SJSA1 (cell line): ENCODE measurements at regions not wholly inside any gene's neighbourhood (a gene's known extent, or its start where the extent isn't known, plus 50 kb on each side); places are given as distances from the start of the nearest gene placed in this dataset.

Experiments used
- DNase-seq, 2 experiments: peaks; one replicate each; pipeline ENCODE4 v3.0.0-alpha.2; 2015 to 2020; ENCODE audit warnings: low spot score in 2 of 2, low read depth in 1 of 2
- H3K27ac ChIP-seq: fragments of 250-450 bp; sonication (Bioruptor Pico); 2 replicates; pipeline ENCODE4 v1.5.1; 2020; ENCODE audit warnings: mild to moderate bottlenecking, moderate library complexity
- H3K27me3 ChIP-seq: fragments of 250-450 bp; sonication (Bioruptor Pico); replicated peaks from 2 replicates; pipeline ENCODE4 v1.5.1; 2020; ENCODE audit warnings: mild to moderate bottlenecking, moderate library complexity
- H3K36me3 ChIP-seq: fragments of 250-450 bp; sonication (Bioruptor Pico); 2 replicates; pipeline ENCODE4 v1.5.1; 2020; ENCODE audit warnings: mild to moderate bottlenecking
- H3K4me1 ChIP-seq: fragments of 250-450 bp; sonication (Bioruptor Pico); replicated peaks from 2 replicates; pipeline ENCODE4 v1.6.1; 2021; ENCODE audit warnings: mild to moderate bottlenecking
- H3K4me3 ChIP-seq: fragments of 250-450 bp; sonication (Bioruptor Pico); 2 replicates; pipeline ENCODE4 v1.5.1; 2020; ENCODE audit warnings: mild to moderate bottlenecking
- H3K9me3 ChIP-seq: fragments of 250-450 bp; sonication (Bioruptor Pico); replicated peaks from 2 replicates; pipeline ENCODE4 v1.5.1; 2020; ENCODE audit warnings: mild to moderate bottlenecking

GRCh38 chr15:99440551-99441443 lies 125.0 kb upstream of the MEF2A start:
- Histone ChIP-seq H3K4me1 (peaks cover 19% of the 10 kb centered on the region), H3K4me3 (no peak overlapping the region), H3K9me3 (no peaks in the 10 kb centered on the region), H3K27me3 (no peaks in the 10 kb centered on the region), H3K36me3 (no peaks in the 10 kb centered on the region), H3K27ac (no peak overlapping the region)
- DNase-seq = no peak

- H3K27ac ChIP-seq = no peak overlapping the region
- H3K4me1 ChIP-seq = peaks cover 19% of the 10 kb centered on the region
- no peak overlapping the region for H3K4me3 ChIP-seq
- no peak for DNase-seq
- no peaks in the 10 kb centered on the region for H3K27me3 ChIP-seq
- H3K36me3 ChIP-seq = no peaks in the 10 kb centered on the region
- no peaks in the 10 kb centered on the region for H3K9me3 ChIP-seq
Measured at GRCh38 chr15:99441444-99441800, 124.4 kb upstream of the MEF2A start.

DNA sequence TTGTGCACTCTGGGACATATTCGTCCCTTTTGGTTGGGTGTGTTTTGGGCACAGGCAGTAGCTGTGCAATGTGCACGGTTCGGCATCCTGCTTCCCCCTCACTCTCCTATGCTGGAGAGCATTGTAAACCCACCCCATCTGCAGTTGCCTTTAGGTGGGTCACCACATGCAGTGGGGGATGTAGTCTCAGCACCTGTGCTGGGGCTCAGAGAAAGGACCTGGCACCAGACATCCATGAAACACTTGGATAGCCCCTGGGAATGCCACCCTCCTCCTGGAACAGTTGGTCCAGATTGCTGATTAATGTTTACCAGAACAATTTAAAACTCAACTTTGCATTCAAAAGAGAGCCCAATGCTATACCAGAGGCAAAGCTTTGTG lies 123.9 kb upstream of the MEF2A start:
- Histone ChIP-seq H3K4me1 (peaks cover 19% of the 10 kb centered on the region), H3K27ac (0 out of 2 replicates have a peak overlapping the region, but pooled peaks have one; percentile 9), H3K36me3 (no peaks in the 10 kb centered on the region), H3K27me3 (no peaks in the 10 kb centered on the region), H3K4me3 (no peak overlapping the region), H3K9me3 (no peaks in the 10 kb centered on the region)
- no peak for DNase-seq

DNA sequence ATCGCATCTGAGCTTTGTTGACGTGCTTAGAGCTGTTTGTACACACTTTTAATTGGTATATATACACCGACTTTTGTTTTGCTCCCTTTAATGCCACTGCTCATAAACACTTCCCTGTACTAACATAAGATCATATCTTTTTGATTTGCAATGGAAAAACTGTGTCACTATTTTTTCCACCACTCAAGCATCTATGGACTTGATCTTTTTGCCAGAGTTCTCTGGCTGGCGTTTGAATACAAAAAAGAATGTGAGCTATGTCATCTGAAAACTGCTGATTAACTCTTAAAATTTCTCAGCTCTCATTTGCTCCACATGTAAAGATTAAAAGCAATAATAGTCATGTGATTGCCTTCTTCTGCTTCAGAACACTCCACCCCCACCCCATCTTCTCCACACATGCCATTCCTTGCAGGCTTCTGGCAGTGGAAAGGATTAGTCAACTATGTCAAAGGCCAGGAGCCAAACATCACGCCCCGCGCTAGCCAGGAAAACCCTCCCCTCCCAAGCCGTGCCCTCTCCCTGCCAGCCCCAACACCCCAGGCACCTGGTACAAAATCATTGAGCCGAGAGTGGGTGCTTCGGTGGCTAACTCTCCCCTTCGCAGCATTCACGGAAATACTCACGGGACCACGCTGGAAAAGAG lies 123.4 kb upstream of the MEF2A start:
- Histone ChIP-seq H3K27me3 (no peaks in the 10 kb centered on the region), H3K36me3 (no peaks in the 10 kb centered on the region), H3K4me1 (peaks cover 19% of the 10 kb centered on the region), H3K27ac (peak overlapping the region; percentile 9; the same call in 1 of the 2 replicates), H3K4me3 (no peak overlapping the region), H3K9me3 (no peaks in the 10 kb centered on the region)
- peak; percentile 44 to 71 for DNase-seq

- no peak overlapping the region for H3K27ac ChIP-seq
- no peaks in the 10 kb centered on the region for H3K27me3 ChIP-seq
- DNase-seq = no peak
- no peaks in the 10 kb centered on the region for H3K36me3 ChIP-seq
- no peaks in the 10 kb centered on the region for H3K9me3 ChIP-seq
- H3K4me1 ChIP-seq = peaks cover 19% of the 10 kb centered on the region
- H3K4me3 ChIP-seq = no peak overlapping the region
Measured at GRCh38 chr15:99443056-99443756, 122.6 kb upstream of the MEF2A start.

GRCh38 chr15:99443768-99444446 lies 121.9 kb upstream of the MEF2A start:
- no peaks in the 10 kb centered on the region for H3K27me3 ChIP-seq
- H3K36me3 ChIP-seq = no peaks in the 10 kb centered on the region
- no peaks in the 10 kb centered on the region for H3K9me3 ChIP-seq
- H3K4me1 ChIP-seq = peaks cover 16% of the 10 kb centered on the region
- H3K4me3 ChIP-seq = no peak overlapping the region
- no peak for DNase-seq
- H3K27ac ChIP-seq = no peak overlapping the region

DNA sequence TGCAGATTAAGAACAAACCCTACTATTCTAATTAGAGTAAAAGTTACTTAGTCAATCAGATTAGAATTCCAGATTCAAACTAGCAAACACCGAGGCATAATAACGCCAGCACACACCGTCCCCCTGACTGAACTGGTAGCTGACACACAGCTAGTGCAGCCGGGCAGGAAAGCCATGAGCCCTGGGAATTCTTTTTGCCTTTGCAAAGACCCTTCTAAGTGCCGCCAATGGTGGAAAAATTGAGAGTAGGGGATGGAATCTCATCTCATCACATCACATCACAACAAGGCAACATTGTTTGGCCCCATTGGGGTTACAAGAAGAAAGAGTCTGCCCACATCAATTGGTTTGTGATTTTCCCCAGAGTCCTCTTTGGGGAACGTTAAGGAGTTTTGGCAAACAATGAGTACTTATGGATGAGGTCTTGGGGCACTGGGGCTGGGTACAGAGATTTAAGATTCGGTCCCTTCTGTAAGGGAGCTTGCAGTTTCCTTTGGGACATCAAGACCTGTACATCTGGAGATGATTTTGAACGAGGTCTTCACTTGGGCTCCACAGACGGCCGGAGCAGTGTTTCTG lies 120.4 kb upstream of the MEF2A start:
- Histone ChIP-seq H3K4me1 (peaks cover 16% of the 10 kb centered on the region), H3K9me3 (no peaks in the 10 kb centered on the region), H3K27ac (no peak overlapping the region), H3K27me3 (no peaks in the 10 kb centered on the region), H3K4me3 (no peak overlapping the region), H3K36me3 (no peaks in the 10 kb centered on the region)
- no peak for DNase-seq

DNA sequence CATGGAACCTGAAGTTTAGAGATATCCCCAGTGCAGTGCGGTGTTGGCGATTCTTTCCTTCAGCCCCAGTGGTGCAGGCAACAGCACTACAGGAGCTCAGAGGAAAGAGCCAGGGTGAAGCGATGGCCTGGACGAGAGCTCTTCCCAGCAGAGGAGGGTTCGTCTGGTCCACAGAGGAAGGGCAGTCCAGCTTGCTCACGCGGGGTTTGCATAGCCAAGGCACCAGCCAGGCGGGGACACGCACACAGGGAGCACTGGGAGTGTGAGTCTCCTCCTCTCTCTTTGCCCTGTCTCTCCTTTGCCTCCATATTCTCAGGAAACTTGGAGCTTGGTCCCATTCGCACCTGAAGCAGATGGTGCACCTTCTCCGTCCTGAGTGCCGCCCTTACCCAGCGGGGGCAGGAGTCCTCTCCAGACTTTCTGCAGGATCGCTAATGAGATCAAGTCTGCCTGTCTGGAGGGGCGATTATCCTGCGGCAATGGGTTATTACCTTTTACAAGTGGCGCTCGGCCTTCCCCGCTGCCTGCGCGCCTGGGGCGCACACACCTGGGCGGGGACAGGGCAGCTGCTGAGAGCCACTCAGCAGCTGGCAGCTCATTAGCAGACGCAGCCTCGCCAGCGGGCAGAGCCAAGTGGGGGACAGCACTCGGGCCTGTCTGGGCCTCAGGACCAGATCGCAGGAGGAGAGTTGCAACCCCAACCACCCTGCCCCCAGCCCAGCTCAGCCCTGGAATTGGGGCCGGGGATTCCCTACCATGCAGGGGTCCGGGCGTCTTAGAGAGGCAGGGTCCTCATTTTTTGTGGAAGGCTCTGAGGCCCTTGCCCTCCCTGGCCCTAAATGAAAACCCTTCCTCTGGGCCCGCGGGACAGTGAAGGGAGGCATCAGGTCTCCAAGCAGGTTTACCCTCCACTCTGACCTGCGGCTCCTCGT lies 119.0 kb upstream of the MEF2A start:
- peak in 1 of 2 experiments; percentile 34 for DNase-seq
- no peaks in the 10 kb centered on the region for H3K36me3 ChIP-seq
- peaks cover 14% of the 10 kb centered on the region for H3K4me1 ChIP-seq
- no peak overlapping the region for H3K27ac ChIP-seq
- no peak overlapping the region for H3K4me3 ChIP-seq
- no peaks in the 10 kb centered on the region for H3K27me3 ChIP-seq
- H3K9me3 ChIP-seq = no peaks in the 10 kb centered on the region

DNA sequence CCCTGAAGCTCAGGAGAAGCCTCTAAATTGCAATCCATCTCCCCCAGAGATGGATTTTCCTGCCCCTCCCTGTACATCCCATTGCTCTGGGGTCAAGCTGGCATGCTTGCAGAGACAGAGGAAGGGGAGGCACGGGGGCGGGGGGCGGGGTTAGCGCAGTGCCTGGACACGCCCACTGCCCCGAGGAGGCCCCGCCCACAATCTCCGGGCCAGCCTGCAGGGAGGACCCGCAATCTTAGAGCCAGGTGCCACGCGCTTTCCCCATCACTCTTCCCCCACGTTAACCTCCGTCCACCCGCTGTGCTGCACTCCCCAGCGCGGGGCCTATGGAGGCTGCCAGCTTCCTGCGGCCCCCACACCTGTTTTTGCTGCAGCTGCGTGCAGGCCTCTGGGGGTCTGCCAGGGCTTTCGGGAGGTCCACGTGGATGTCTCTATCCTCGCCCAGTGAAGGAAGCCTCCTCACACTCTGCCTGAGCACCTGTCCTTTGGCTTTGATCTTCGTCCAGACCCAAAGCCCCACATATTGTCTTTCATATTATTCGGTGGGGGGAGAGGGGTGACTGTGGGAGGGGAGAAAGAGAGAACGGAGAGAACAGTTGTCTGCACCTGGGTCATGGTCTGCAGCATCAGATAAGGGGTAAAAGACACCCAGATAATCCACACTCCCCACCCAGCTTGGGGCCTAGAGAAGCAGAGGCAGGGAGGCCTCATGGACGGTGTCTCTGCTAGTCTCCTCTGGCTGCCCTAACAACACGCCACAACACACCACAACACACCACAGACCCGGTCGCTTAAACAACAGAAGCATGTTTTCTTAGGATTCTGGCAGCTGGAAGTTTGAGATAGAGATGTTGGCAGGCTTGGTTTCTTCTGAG lies 118.0 kb upstream of the MEF2A start:
- Histone ChIP-seq H3K27me3 (no peaks in the 10 kb centered on the region), H3K4me1 (peaks cover 5% of the 10 kb centered on the region), H3K36me3 (no peaks in the 10 kb centered on the region), H3K4me3 (no peak overlapping the region), H3K27ac (no peak overlapping the region), H3K9me3 (no peaks in the 10 kb centered on the region)
- peak in 1 of 2 experiments; percentile 36 for DNase-seq

GRCh38 chr15:99449514-99449913 lies 116.3 kb upstream of the MEF2A start:
- H3K9me3 ChIP-seq = no peaks in the 10 kb centered on the region
- H3K4me1 ChIP-seq = peaks cover 3% of the 10 kb centered on the region
- H3K27me3 ChIP-seq = no peaks in the 10 kb centered on the region
- no peak for DNase-seq
- H3K4me3 ChIP-seq = no peak overlapping the region
- no peaks in the 10 kb centered on the region for H3K36me3 ChIP-seq
- no peak overlapping the region for H3K27ac ChIP-seq

DNA sequence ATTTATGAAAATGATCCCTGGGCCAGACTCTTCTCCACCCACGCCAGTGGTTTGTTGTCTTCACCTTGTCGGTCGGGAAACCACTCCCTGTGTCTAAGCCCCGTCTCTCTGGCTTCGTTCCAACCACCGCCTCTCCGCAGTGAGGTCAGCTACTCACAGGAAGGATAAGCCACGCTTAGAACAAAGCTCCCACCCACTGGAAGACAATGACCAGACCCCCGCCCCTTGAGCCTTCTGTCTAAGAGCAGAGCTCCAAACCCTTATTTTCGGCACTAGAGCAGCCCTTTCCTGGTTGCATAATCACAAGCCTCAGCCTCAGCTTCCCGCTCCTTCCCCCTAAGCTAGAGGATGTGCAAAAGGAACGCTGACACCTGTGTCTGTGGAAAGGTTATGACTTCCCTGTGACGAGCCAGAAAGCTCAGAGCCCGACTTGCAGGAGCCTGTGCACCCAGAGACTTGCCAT lies 114.9 kb upstream of the MEF2A start:
- Histone ChIP-seq H3K4me3 (no peak overlapping the region), H3K4me1 (peaks cover 13% of the 10 kb centered on the region)
- DNase-seq = no peak

DNA sequence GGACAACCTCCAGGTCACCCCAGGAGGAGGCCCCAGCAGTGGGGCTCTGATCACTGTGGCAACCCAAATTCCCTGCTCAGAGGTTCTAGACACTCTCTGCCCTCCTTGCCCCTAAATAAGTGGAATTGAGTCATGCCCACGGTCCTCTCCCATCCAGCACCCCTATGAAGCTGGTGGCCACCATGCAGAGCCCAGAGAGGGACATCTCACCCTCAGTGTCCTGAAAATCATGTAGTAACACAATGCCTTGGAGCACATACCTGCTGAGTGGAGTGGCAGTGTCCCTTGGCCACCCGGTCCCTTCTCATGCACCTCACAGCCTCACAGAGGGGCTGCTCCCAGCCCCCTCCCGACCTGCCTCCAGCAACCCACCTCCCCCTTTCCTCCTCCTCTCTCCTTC lies 114.3 kb upstream of the MEF2A start:
- H3K36me3 ChIP-seq = no peaks in the 10 kb centered on the region
- no peak for DNase-seq
- H3K9me3 ChIP-seq = no peaks in the 10 kb centered on the region
- no peak overlapping the region for H3K27ac ChIP-seq
- H3K27me3 ChIP-seq = no peaks in the 10 kb centered on the region
- peaks cover 13% of the 10 kb centered on the region for H3K4me1 ChIP-seq
- H3K4me3 ChIP-seq = no peak overlapping the region

More for the DNA sequence above, 114.9 kb upstream of the MEF2A start:
- H3K9me3 ChIP-seq = no peaks in the 10 kb centered on the region
- H3K36me3 ChIP-seq = no peaks in the 10 kb centered on the region
- H3K27ac ChIP-seq = no peak overlapping the region
- no peaks in the 10 kb centered on the region for H3K27me3 ChIP-seq
